Liver (tissue), 8 donors: ENCODE measurements at regions not wholly inside any gene's neighbourhood (a gene's known extent, or its start where the extent isn't known, plus 50 kb on each side); places are given as distances from the start of the nearest gene placed in this dataset.

ENCODE experiments used
- DNase-seq: peaks from one replicate; pipeline ENCODE4 v3.0.0-alpha.2; 2017; ENCODE audit warnings: low spot score
- H3K27ac ChIP-seq, 2 donors: one replicate each; pipeline ENCODE4 v1.7.0; 2013; ENCODE audit warnings: inconsistent platforms in 2 of 2, low read length in 2 of 2, control low read depth in 1 of 2, low read depth in 1 of 2, mild to moderate bottlenecking in 1 of 2
- H3K27me3 ChIP-seq, 4 donors: one replicate each; pipeline versions ENCODE4 v1.6.1 to v1.7.0; 2013; ENCODE audit warnings: low read length in 3 of 4, inconsistent platforms in 1 of 4, mild to moderate bottlenecking in 1 of 4, moderate library complexity in 1 of 4; ENCODE audit not compliant: control insufficient read depth in 4 of 4, insufficient read depth in 4 of 4
- H3K36me3 ChIP-seq, 4 donors: one replicate each; pipeline versions ENCODE4 v1.6.1 to v1.7.0; 2013; ENCODE audit warnings: low read length in 3 of 4, mild to moderate bottlenecking in 3 of 4, low read depth in 1 of 4, moderate library complexity in 1 of 4; ENCODE audit not compliant: control insufficient read depth in 4 of 4, insufficient read depth in 3 of 4
- H3K4me1 ChIP-seq, 4 donors: one replicate each; pipeline versions ENCODE4 v1.6.1 to v1.7.0; 2013; ENCODE audit warnings: low read length in 3 of 4, mild to moderate bottlenecking in 3 of 4, moderate library complexity in 1 of 4; ENCODE audit not compliant: control insufficient read depth in 4 of 4, insufficient read depth in 4 of 4
- H3K4me3 ChIP-seq, 3 donors: one replicate each; pipeline versions ENCODE4 v1.6.1 to v1.7.0; 2013; ENCODE audit warnings: low read length in 3 of 3, control low read depth in 1 of 3, low read depth in 1 of 3, mild to moderate bottlenecking in 1 of 3
- H3K9ac ChIP-seq, 2 donors: one replicate each; pipeline ENCODE4 v1.7.0; 2013; ENCODE audit warnings: low read length in 2 of 2, mild to moderate bottlenecking in 2 of 2, moderate library complexity in 2 of 2, control low read depth in 1 of 2, low read depth in 1 of 2
- H3K9me3 ChIP-seq, 4 donors: one replicate each; pipeline versions ENCODE4 v1.6.1 to v1.7.0; 2013; ENCODE audit warnings: low read length in 3 of 4; ENCODE audit not compliant: control insufficient read depth in 4 of 4
- CTCF ChIP-seq: fragments of 150-350 bp; IDR thresholded peaks from 2 replicates; pipeline ENCODE4 v1.5.1; 2017; ENCODE audit warnings: improper control_type of control experiment, low read depth, low read length; ENCODE audit not compliant: missing input control
- EGR1 ChIP-seq, 2 donors: IDR thresholded peaks; 2 replicates each; pipeline ENCODE4 v1.6.1; 2016 to 2018; ENCODE audit warnings: antibody characterized with exemption in 2 of 2, low read depth in 2 of 2
- FOXA1 ChIP-seq: IDR thresholded peaks from 2 replicates; pipeline ENCODE4 v1.6.1; 2016; ENCODE audit warnings: antibody characterized with exemption
- FOXA2 ChIP-seq: IDR thresholded peaks from 2 replicates; pipeline ENCODE4 v1.6.1; 2016; ENCODE audit warnings: antibody characterized with exemption
- GABPA ChIP-seq, 2 donors: IDR thresholded peaks in 1 of 2; conservative IDR thresholded peaks in 1 of 2; 2 replicates each; pipeline ENCODE4 v1.6.1; 2016; ENCODE audit warnings: antibody characterized with exemption in 2 of 2, mild to moderate bottlenecking in 1 of 2, moderate library complexity in 1 of 2
- HNF4A ChIP-seq, 2 donors: conservative IDR thresholded peaks; 2 replicates each; pipeline ENCODE4 v1.6.1; 2016; ENCODE audit warnings: antibody characterized with exemption in 2 of 2, mild to moderate bottlenecking in 2 of 2
- JUND ChIP-seq, 2 donors: IDR thresholded peaks; 2 replicates each; pipeline ENCODE4 v1.6.1; 2016; ENCODE audit warnings: antibody characterized with exemption in 2 of 2
- MAX ChIP-seq: IDR thresholded peaks from 2 replicates; pipeline ENCODE4 v1.6.1; 2016; ENCODE audit warnings: antibody characterized with exemption
- NR2F2 ChIP-seq: IDR thresholded peaks from 2 replicates; pipeline ENCODE4 v1.6.1; 2016; ENCODE audit warnings: antibody characterized with exemption
- RAD21 ChIP-seq, 2 donors: IDR thresholded peaks; 2 replicates each; pipeline ENCODE4 v1.6.1; 2016; ENCODE audit warnings: antibody characterized with exemption in 2 of 2, mild to moderate bottlenecking in 2 of 2
- RXRA ChIP-seq, 2 donors: IDR thresholded peaks; 2 replicates each; pipeline ENCODE4 v1.6.1; 2017 to 2018; ENCODE audit warnings: antibody characterized with exemption in 2 of 2, mild to moderate bottlenecking in 1 of 2
- TAF1 ChIP-seq: conservative IDR thresholded peaks from 2 replicates; pipeline ENCODE4 v1.6.1; 2016; ENCODE audit warnings: antibody characterized with exemption, mild to moderate bottlenecking
- YY1 ChIP-seq: IDR thresholded peaks from 2 replicates; pipeline ENCODE4 v1.6.1; 2016; ENCODE audit warnings: antibody characterized with exemption, mild to moderate bottlenecking
- ZBTB33 ChIP-seq: IDR thresholded peaks from 2 replicates; pipeline ENCODE4 v1.6.1; 2016; ENCODE audit warnings: antibody characterized with exemption
- whole genome bisulfite sequencing: extraction: QIAGEN DNeasy Blood & Tissue Kit; methylation state at CpG from one replicate; pipeline ENCODE4 v1.1.7; 2013; 5-methylcytosine and 5-hydroxymethylcytosine counted together
- TF ChIP-seq, protein P1 (sequence below): IDR thresholded peaks from 2 replicates; pipeline ENCODE4 v1.6.1; 2016; ENCODE audit warnings: antibody characterized with exemption
- TF ChIP-seq, protein P2 (sequence below): IDR thresholded peaks from 2 replicates; pipeline ENCODE4 v1.6.1; 2016; ENCODE audit warnings: antibody characterized with exemption, mild to moderate bottlenecking
- donor health status: healthy.
- donor health status: healthy.
- donor health status: healthy.
- donor health status: healthy.
- donor health status: healthy.

GRCh38 chr20:60952861-60953260 lies 299.2 kb upstream of the CDH4 start:
- Histone ChIP-seq H3K27me3 (peaks cover 0 to 4% (median 0%) of the 10 kb centered on the region in 4 donors), H3K4me3 (no peak overlapping the region), H3K27ac (no peak overlapping the region), H3K4me1 (no peaks in the 10 kb centered on the region), H3K36me3 (no peaks in the 10 kb centered on the region), H3K9me3 (peaks cover 0 to 2% (median 0%) of the 10 kb centered on the region in 4 donors), H3K9ac (no peak overlapping the region)
- TF ChIP-seq RAD21 (IDR thresholded peaks at IDR 0.05), result no peak
- no peak for TF ChIP-seq HNF4A (conservative IDR thresholded peaks at IDR 0.05)
- TF ChIP-seq YY1, result no peak
- TF ChIP-seq GABPA (IDR thresholded peaks at IDR 0.05 in 1 of 2, conservative IDR thresholded peaks at IDR 0.05 in 1 of 2), result no peak
- TF ChIP-seq, protein P1, sequence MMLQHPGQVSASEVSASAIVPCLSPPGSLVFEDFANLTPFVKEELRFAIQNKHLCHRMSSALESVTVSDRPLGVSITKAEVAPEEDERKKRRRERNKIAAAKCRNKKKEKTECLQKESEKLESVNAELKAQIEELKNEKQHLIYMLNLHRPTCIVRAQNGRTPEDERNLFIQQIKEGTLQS, result no peak
- TF ChIP-seq FOXA2, result no peak
- TF ChIP-seq TAF1, result no peak
- WGBS, result 81% methylated on average over 8 of the region's 8 CpGs
- DNase-seq, result no peak

DNA sequence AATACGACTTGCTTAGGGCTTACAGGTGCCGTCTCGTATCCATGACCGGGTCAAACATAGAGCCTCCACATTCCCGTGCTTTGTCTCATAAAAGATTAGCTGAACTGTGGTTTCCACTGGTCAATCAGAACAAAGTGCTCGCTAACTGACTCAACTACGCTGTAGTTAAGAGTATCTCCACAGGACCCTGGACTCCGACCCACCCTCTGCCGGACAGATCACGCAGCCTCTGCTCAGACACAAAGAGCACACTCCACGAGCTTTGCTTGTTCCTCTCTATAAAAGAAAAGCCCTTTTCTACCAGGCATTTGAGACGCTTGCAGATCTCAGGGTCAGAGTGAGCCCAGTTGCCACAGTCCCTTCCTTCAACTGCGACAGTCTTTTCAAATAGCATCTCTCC lies 298.7 kb upstream of the CDH4 start:
- H3K4me3 ChIP-seq, result no peak overlapping the region
- no peak overlapping the region for H3K27ac ChIP-seq
- no peaks in the 10 kb centered on the region for H3K36me3 ChIP-seq
- no peaks in the 10 kb centered on the region for H3K4me1 ChIP-seq
- H3K27me3 ChIP-seq, result peaks cover 0 to 4% (median 0%) of the 10 kb centered on the region in 4 donors
- DNase-seq, result no peak
- 78% methylated on average over 13 of the region's 13 CpGs for WGBS
- TF ChIP-seq GABPA (IDR thresholded peaks at IDR 0.05 in 1 of 2, conservative IDR thresholded peaks at IDR 0.05 in 1 of 2) (no peak), MAX (no peak), FOXA1 (no peak), EGR1 (IDR thresholded peaks at IDR 0.05; ENCODE audit: low read depth in 2 of 2) (no peak), TAF1 (no peak), NR2F2 (no peak), ZBTB33 (no peak), JUND (IDR thresholded peaks at IDR 0.05) (no peak), CTCF (no peak), YY1 (no peak), RXRA (IDR thresholded peaks at IDR 0.05) (no peak), RAD21 (IDR thresholded peaks at IDR 0.05) (no peak), FOXA2 (no peak)
- TF ChIP-seq, protein P2, sequence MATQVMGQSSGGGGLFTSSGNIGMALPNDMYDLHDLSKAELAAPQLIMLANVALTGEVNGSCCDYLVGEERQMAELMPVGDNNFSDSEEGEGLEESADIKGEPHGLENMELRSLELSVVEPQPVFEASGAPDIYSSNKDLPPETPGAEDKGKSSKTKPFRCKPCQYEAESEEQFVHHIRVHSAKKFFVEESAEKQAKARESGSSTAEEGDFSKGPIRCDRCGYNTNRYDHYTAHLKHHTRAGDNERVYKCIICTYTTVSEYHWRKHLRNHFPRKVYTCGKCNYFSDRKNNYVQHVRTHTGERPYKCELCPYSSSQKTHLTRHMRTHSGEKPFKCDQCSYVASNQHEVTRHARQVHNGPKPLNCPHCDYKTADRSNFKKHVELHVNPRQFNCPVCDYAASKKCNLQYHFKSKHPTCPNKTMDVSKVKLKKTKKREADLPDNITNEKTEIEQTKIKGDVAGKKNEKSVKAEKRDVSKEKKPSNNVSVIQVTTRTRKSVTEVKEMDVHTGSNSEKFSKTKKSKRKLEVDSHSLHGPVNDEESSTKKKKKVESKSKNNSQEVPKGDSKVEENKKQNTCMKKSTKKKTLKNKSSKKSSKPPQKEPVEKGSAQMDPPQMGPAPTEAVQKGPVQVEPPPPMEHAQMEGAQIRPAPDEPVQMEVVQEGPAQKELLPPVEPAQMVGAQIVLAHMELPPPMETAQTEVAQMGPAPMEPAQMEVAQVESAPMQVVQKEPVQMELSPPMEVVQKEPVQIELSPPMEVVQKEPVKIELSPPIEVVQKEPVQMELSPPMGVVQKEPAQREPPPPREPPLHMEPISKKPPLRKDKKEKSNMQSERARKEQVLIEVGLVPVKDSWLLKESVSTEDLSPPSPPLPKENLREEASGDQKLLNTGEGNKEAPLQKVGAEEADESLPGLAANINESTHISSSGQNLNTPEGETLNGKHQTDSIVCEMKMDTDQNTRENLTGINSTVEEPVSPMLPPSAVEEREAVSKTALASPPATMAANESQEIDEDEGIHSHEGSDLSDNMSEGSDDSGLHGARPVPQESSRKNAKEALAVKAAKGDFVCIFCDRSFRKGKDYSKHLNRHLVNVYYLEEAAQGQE, result no peak
- H3K9me3 ChIP-seq, result peaks cover 0 to 2% (median 0%) of the 10 kb centered on the region in 4 donors
- no peak overlapping the region for H3K9ac ChIP-seq
